Forelimb muscle (tissue), 1 donor: ENCODE measurements at regions not wholly inside any gene's neighbourhood (a gene's known extent, or its start where the extent isn't known, plus 50 kb on each side); places are given as distances from the start of the nearest gene placed in this dataset.
"Not testable (repeated sequence)": the region's sequence is repeated elsewhere in the genome, so short reads cannot be mapped to it uniquely, and the experiment has no call there.

Experiments
- DNase-seq: peaks from one replicate; pipeline ENCODE4 v3.0.0-alpha.2; 2013; ENCODE audit warnings: low read depth

GRCh38 chr18:39232937-39233336 is 1667.3 kb upstream of the CELF4 start:
- DNase-seq = no peak

GRCh38 chr18:39232490-39232889 is 1666.9 kb upstream of the CELF4 start:
- no peak for DNase-seq

- no peak for DNase-seq
These were observed 1664.6 kb upstream of the CELF4 start for GRCh38 chr18:39230086-39230803.

GRCh38 chr18:39227769-39228168 is 1662.2 kb upstream of the CELF4 start:
- not testable (repeated sequence) for DNase-seq

GRCh38 chr18:39225373-39225772 is 1659.8 kb upstream of the CELF4 start:
- no peak for DNase-seq

GRCh38 chr18:39223283-39223682 is 1657.7 kb upstream of the CELF4 start:
- DNase-seq = no peak

- no peak for DNase-seq
These were observed 1650.3 kb upstream of the CELF4 start for GRCh38 chr18:39215920-39216319.

- DNase-seq = no peak
These were observed 1645.9 kb upstream of the CELF4 start for GRCh38 chr18:39211461-39211860.

GRCh38 chr18:39209173-39209572 is 1643.6 kb upstream of the CELF4 start:
- no peak for DNase-seq

- DNase-seq = no peak
These were observed 1643.1 kb upstream of the CELF4 start for GRCh38 chr18:39208729-39209128.

GRCh38 chr18:39208190-39208589 is 1642.6 kb upstream of the CELF4 start:
- DNase-seq = no peak

GRCh38 chr18:39206398-39207103 is 1641.0 kb upstream of the CELF4 start:
- not testable (repeated sequence) for DNase-seq

- no peak for DNase-seq
These were observed 1640.1 kb upstream of the CELF4 start for GRCh38 chr18:39205565-39206195.

GRCh38 chr18:39200153-39200552 is 1634.6 kb upstream of the CELF4 start:
- DNase-seq = no peak

GRCh38 chr18:39199231-39199855 is 1633.7 kb upstream of the CELF4 start:
- no peak for DNase-seq

GRCh38 chr18:39198376-39198775 is 1632.8 kb upstream of the CELF4 start:
- DNase-seq = no peak

- no peak for DNase-seq
These were observed 1626.3 kb upstream of the CELF4 start for GRCh38 chr18:39191931-39192330.

GRCh38 chr18:39191058-39191457 is 1625.5 kb upstream of the CELF4 start:
- DNase-seq = no peak

- no peak for DNase-seq
These were observed 1624.9 kb upstream of the CELF4 start for GRCh38 chr18:39190508-39190907.

GRCh38 chr18:39188278-39188677 is 1622.7 kb upstream of the CELF4 start:
- no peak for DNase-seq

- no peak for DNase-seq
These were observed 1620.4 kb upstream of the CELF4 start for GRCh38 chr18:39186008-39186407.

- DNase-seq = no peak
These were observed 1618.6 kb upstream of the CELF4 start for GRCh38 chr18:39184176-39184575.
